DOHH2 (cell line): ENCODE measurements at regions not wholly inside any gene's neighbourhood (a gene's known extent, or its start where the extent isn't known, plus 50 kb on each side); places are given as distances from the start of the nearest gene placed in this dataset.
"Not testable (repeated sequence)": the region's sequence is repeated elsewhere in the genome, so short reads cannot be mapped to it uniquely, and the experiment has no call there.

Source experiments
- H3F3A ChIP-seq: fragments of 200-600 bp; sonication (generic), shearing (Covaris generic); 2 replicates; pipeline ENCODE4 v1.6.0; 2016; ENCODE audit warnings: antibody characterized with exemption, mild to moderate bottlenecking; ENCODE audit not compliant: control insufficient read depth, insufficient read depth
- H3K27ac ChIP-seq: fragments of 200-600 bp; sonication (generic); 2 replicates; pipeline ENCODE4 v1.5.1; 2014; ENCODE audit warnings: low read depth, mild to moderate bottlenecking, low read length, moderate library complexity
- H3K27me3 ChIP-seq: fragments of 200-600 bp; sonication (generic); 2 replicates; pipeline ENCODE4 v1.6.1; 2014; ENCODE audit warnings: mild to moderate bottlenecking, low read length, mixed read lengths; ENCODE audit not compliant: control insufficient read depth
- H3K36me3 ChIP-seq: fragments of 200-600 bp; sonication (generic); 2 replicates; pipeline ENCODE4 v1.6.1; 2014; ENCODE audit warnings: mild to moderate bottlenecking, low read length, moderate library complexity, mixed read lengths; ENCODE audit not compliant: control insufficient read depth
- H3K4me1 ChIP-seq: fragments of 200-600 bp; sonication (generic); 2 replicates; pipeline ENCODE4 v1.6.1; 2014; ENCODE audit warnings: mild to moderate bottlenecking, low read length, mixed read lengths; ENCODE audit not compliant: control insufficient read depth
- H3K4me2 ChIP-seq: fragments of 200-600 bp; sonication (generic); 2 replicates; pipeline ENCODE4 v1.6.0; 2014; ENCODE audit warnings: mild to moderate bottlenecking, low read length, moderate library complexity
- H3K4me3 ChIP-seq: fragments of 200-600 bp; sonication (generic); 2 replicates; pipeline ENCODE4 v1.5.1; 2014; ENCODE audit warnings: mild to moderate bottlenecking, low read length, mixed read lengths
- H3K79me2 ChIP-seq: fragments of 200-600 bp; sonication (generic); 2 replicates; pipeline ENCODE4 v1.6.1; 2014; ENCODE audit warnings: mild to moderate bottlenecking, low read length, mixed read lengths; ENCODE audit not compliant: control insufficient read depth
- H3K9me2 ChIP-seq: fragments of 200-600 bp; sonication (generic); replicated peaks from 2 replicates; pipeline ENCODE4 v1.6.1; 2014; ENCODE audit warnings: mild to moderate bottlenecking, low read length, mixed read lengths; ENCODE audit not compliant: control insufficient read depth
- H3K9me3 ChIP-seq: fragments of 200-600 bp; sonication (generic); 2 replicates; pipeline ENCODE4 v1.6.1; 2014; ENCODE audit warnings: antibody characterized with exemption, low read length, mixed read lengths; ENCODE audit not compliant: control insufficient read depth, insufficient read depth
- H4K20me1 ChIP-seq: fragments of 200-600 bp; sonication (generic); 2 replicates; pipeline ENCODE4 v1.6.0; 2014; ENCODE audit warnings: low read depth, mild to moderate bottlenecking, antibody characterized with exemption, low read length, moderate library complexity; ENCODE audit not compliant: control insufficient read depth, insufficient read depth
- CTCF ChIP-seq: fragments of 200-600 bp; sonication (generic); IDR thresholded peaks from one replicate; pipeline ENCODE4 v1.5.1; 2014; ENCODE audit warnings: antibody characterized with exemption, mild to moderate bottlenecking, low read depth, low read length; ENCODE audit not compliant: poor library complexity, severe bottlenecking
- EZH2phosphoT487 ChIP-seq: fragments of 200-600 bp; sonication (generic); IDR thresholded peaks from 2 replicates; pipeline ENCODE4 v1.6.1; 2017; ENCODE audit warnings: borderline replicate concordance, mild to moderate bottlenecking, antibody characterized with exemption, low read length, moderate library complexity, mixed read lengths

GRCh38 chr5:157963761-157964160 is 104.8 kb upstream of the CLINT1 start:
- Histone ChIP-seq H3K4me1 (no peaks in the 10 kb centered on the region), H3K27me3 (peaks cover 6% of the 10 kb centered on the region), H3K4me3 (no peak overlapping the region), H3K9me3 (no peaks in the 10 kb centered on the region), H3K27ac (no peak overlapping the region), H3K79me2 (no peaks in the 10 kb centered on the region), H3K9me2 (no peaks in the 10 kb centered on the region), H3K36me3 (no peaks in the 10 kb centered on the region), H4K20me1 (no peaks in the 10 kb centered on the region), H3F3A (no peaks in the 10 kb centered on the region), H3K4me2 (no peak overlapping the region)
- no peak for TF ChIP-seq EZH2phosphoT487
- no peak for TF ChIP-seq CTCF

- no peaks in the 10 kb centered on the region for H3K79me2 ChIP-seq
- H3K36me3 ChIP-seq: no peaks in the 10 kb centered on the region
- H3F3A ChIP-seq: no peaks in the 10 kb centered on the region
- no peak overlapping the region for H3K4me3 ChIP-seq
- no peak overlapping the region for H3K4me2 ChIP-seq
- H3K27me3 ChIP-seq: peaks cover 6% of the 10 kb centered on the region
- no peaks in the 10 kb centered on the region for H3K4me1 ChIP-seq
- H3K9me3 ChIP-seq: no peaks in the 10 kb centered on the region
- H3K9me2 ChIP-seq: no peaks in the 10 kb centered on the region
- no peaks in the 10 kb centered on the region for H4K20me1 ChIP-seq
- H3K27ac ChIP-seq: no peak overlapping the region
- TF ChIP-seq CTCF: no peak
- no peak for TF ChIP-seq EZH2phosphoT487
These were observed 104.3 kb upstream of the CLINT1 start for GRCh38 chr5:157963244-157963643.

- not testable (repeated sequence) for H4K20me1 ChIP-seq, H3K27me3 ChIP-seq, H3K4me2 ChIP-seq, H3K9me2 ChIP-seq, H3K9me3 ChIP-seq, H3K36me3 ChIP-seq, H3K4me3 ChIP-seq, H3F3A ChIP-seq, H3K27ac ChIP-seq, H3K4me1 ChIP-seq, H3K79me2 ChIP-seq
These were observed 103.7 kb upstream of the CLINT1 start for GRCh38 chr5:157962686-157963085.

GRCh38 chr5:157961896-157962590 is 103.1 kb upstream of the CLINT1 start:
- H4K20me1 ChIP-seq: no peaks in the 10 kb centered on the region
- H3K4me1 ChIP-seq: no peaks in the 10 kb centered on the region
- H3K9me3 ChIP-seq: no peaks in the 10 kb centered on the region
- H3K9me2 ChIP-seq: no peaks in the 10 kb centered on the region
- no peaks in the 10 kb centered on the region for H3K79me2 ChIP-seq
- H3K4me3 ChIP-seq: no peak overlapping the region
- no peaks in the 10 kb centered on the region for H3F3A ChIP-seq
- TF ChIP-seq CTCF (no peak), EZH2phosphoT487 (no peak)
- no peaks in the 10 kb centered on the region for H3K36me3 ChIP-seq
- no peak overlapping the region for H3K27ac ChIP-seq
- peaks cover 6% of the 10 kb centered on the region for H3K27me3 ChIP-seq
- no peak overlapping the region for H3K4me2 ChIP-seq
